ENCODE measurements at regions not wholly inside any gene's neighbourhood (a gene's known extent, or its start where the extent isn't known, plus 50 kb on each side); places are given as distances from the start of the nearest gene placed in this dataset.

DNA sequence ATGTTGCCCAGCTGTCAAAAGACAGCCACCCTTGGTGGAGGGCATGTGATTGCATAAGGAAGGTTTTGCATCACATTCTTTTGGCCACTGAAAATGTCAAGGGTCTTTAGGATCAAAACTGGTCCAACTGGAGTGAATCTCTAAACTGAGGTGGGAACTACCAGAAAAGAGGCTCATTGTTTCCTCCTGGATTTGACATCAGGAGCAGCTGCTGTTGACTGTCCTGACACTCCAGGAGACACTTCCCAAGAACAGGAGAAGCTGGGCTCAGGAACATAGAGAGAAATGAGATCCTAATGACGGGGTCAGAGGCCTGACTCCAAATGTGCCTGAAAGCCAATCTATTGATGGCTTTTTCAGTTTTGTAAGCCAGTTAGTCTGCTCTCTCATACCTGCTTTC lies 105.3 kb upstream of the LRIG1 start:
- no peak for TF ChIP-seq CTCF (IDR thresholded peaks at IDR 0.05)
- no peak for TF ChIP-seq POLR2A (IDR thresholded peaks at IDR 0.05)
